ENCODE measurements at regions not wholly inside any gene's neighbourhood (a gene's known extent, or its start where the extent isn't known, plus 50 kb on each side); places are given as distances from the start of the nearest gene placed in this dataset.

DNA sequence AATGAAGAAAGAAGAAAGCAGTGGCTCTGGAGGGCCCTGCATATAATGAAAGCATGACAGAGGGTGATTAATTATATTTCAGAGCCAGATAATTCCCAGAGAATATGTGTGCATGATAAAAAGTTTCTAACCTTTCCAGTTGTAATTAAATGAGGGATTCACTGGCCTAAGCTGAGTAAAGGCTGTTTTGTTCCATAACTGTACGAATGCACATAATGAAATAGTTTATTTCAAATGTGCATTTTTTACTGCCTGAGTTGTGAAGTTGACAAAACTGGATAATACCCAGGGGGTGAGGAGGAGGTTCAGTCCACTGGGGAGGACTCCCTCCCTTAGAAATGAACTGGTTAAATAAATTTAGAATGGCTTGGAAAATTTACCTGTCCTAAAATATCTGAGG lies 616.4 kb downstream of the TAFA4 start:
- TF ChIP-seq, protein P1, sequence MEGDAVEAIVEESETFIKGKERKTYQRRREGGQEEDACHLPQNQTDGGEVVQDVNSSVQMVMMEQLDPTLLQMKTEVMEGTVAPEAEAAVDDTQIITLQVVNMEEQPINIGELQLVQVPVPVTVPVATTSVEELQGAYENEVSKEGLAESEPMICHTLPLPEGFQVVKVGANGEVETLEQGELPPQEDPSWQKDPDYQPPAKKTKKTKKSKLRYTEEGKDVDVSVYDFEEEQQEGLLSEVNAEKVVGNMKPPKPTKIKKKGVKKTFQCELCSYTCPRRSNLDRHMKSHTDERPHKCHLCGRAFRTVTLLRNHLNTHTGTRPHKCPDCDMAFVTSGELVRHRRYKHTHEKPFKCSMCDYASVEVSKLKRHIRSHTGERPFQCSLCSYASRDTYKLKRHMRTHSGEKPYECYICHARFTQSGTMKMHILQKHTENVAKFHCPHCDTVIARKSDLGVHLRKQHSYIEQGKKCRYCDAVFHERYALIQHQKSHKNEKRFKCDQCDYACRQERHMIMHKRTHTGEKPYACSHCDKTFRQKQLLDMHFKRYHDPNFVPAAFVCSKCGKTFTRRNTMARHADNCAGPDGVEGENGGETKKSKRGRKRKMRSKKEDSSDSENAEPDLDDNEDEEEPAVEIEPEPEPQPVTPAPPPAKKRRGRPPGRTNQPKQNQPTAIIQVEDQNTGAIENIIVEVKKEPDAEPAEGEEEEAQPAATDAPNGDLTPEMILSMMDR (IDR thresholded peaks at IDR 0.05): no peak
- TF ChIP-seq POLR2A (IDR thresholded peaks at IDR 0.05): no peak
